ENCODE measurements at regions not wholly inside any gene's neighbourhood (a gene's known extent, or its start where the extent isn't known, plus 50 kb on each side); places are given as distances from the start of the nearest gene placed in this dataset.

- CTCF ChIA-PET: no interaction called here
Observed at GRCh38 chr4:18512718-18513117, 491.2 kb upstream of the LCORL start.

DNA sequence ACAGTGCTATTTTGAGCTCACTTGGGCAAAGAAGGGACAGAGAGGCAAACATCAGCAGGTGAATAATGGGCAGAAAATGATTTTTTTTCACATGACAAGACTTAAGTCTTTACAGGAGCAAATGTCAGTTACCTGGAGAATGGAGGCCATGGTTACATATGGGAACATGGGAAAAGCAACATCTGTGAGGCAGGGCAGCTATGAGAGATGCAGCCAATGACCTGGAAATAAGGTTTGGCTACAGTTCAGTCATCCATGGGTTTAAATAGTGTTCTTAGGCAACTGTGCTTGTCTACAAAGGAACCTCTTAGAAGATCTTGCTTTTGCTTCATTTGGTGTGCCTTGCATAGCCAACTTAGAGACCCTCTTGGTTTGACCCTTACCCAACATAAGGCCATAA, 490.2 kb upstream of the LCORL start:
- Histone ChIP-seq H3K4me1 (ENCODE audit: insufficient read depth, low read length, poor library complexity, severe bottlenecking) (no peaks in the 10 kb centered on the region), H3K9me3 (ENCODE audit: low read depth, low read length, poor library complexity, severe bottlenecking) (no peaks in the 10 kb centered on the region), H3K36me3 (ENCODE audit: insufficient read depth, low read length, poor library complexity, severe bottlenecking) (no peaks in the 10 kb centered on the region), H3K27me3 (replicated peaks; ENCODE audit: insufficient read depth, low read depth, low read length, poor library complexity) (no peaks in the 10 kb centered on the region), H3K27ac (ENCODE audit: low read depth, low read length, poor library complexity, severe bottlenecking) (no peak overlapping the region), H3K4me3 (ENCODE audit: low read depth, low read length, poor library complexity, severe bottlenecking) (no peak overlapping the region)
- ChIA-PET CTCF (no interaction called here), POLR2A (ENCODE audit: low non-redundant PET) (no interaction called here)
- intact Hi-C loops (cut with micrococcal nuclease; ENCODE audit: unreplicated experiment): no loop called here
- BruUV-seq (replicated peaks): no TSS peak
- no peak for DNase-seq (ENCODE audit: low spot score)
- TF ChIP-seq CTCF (conservative IDR thresholded peaks at IDR 0.05; ENCODE audit: low read depth, low read length): no peak
- TF ChIP-seq EZH2 (IDR thresholded peaks at IDR 0.05; ENCODE audit: borderline replicate concordance, low read depth, low read length, poor library complexity, severe bottlenecking): no peak

More at GRCh38 chr4:18512718-18513117, 491.2 kb upstream of the LCORL start:
- POLR2A ChIA-PET (ENCODE audit: low non-redundant PET): no interaction called here
- Histone ChIP-seq H3K4me1 (ENCODE audit: insufficient read depth, low read length, poor library complexity, severe bottlenecking) (no peaks in the 10 kb centered on the region), H3K36me3 (ENCODE audit: insufficient read depth, low read length, poor library complexity, severe bottlenecking) (no peaks in the 10 kb centered on the region), H3K27me3 (replicated peaks; ENCODE audit: insufficient read depth, low read depth, low read length, poor library complexity) (no peaks in the 10 kb centered on the region), H3K9me3 (ENCODE audit: low read depth, low read length, poor library complexity, severe bottlenecking) (no peaks in the 10 kb centered on the region), H3K27ac (ENCODE audit: low read depth, low read length, poor library complexity, severe bottlenecking) (no peak overlapping the region), H3K4me3 (ENCODE audit: low read depth, low read length, poor library complexity, severe bottlenecking) (no peak overlapping the region)
- no TSS peak for BruUV-seq (replicated peaks)
- intact Hi-C loops (cut with micrococcal nuclease; ENCODE audit: unreplicated experiment): no loop called here
- DNase-seq (ENCODE audit: low spot score): no peak
- no peak for TF ChIP-seq CTCF (conservative IDR thresholded peaks at IDR 0.05; ENCODE audit: low read depth, low read length)
- TF ChIP-seq EZH2 (IDR thresholded peaks at IDR 0.05; ENCODE audit: borderline replicate concordance, low read depth, low read length, poor library complexity, severe bottlenecking): no peak

DNA sequence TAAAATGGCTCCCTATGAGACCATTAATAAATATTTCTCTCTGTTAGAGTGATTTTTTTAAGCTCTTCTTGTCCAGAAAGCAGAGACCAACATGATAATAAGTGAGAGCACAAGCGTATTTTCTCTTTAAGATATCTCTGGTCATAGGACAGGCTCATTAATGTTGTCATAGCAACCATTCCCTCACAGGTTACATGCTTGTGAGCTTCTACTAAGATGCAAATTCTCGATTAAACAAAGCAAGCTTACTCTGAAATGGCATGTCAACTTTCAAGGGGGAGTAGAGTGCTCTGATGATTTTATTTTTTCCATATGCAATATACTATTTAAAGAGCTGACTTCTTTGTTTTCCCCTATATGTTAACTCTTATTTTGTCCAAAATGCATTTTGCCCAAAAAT, 487.2 kb upstream of the LCORL start:
- ChIA-PET POLR2A (ENCODE audit: low non-redundant PET) (interaction anchor here (0.6 kb wide), 1 partner anchor 147 kb away, joined by 3 read pairs; no protein-coding TSS in a partner anchor), CTCF (no interaction called here)
- intact Hi-C loops (cut with micrococcal nuclease; ENCODE audit: unreplicated experiment): no loop called here
- DNase-seq (ENCODE audit: low spot score): no peak
- Histone ChIP-seq H3K4me1 (ENCODE audit: insufficient read depth, low read length, poor library complexity, severe bottlenecking) (no peaks in the 10 kb centered on the region), H3K9me3 (ENCODE audit: low read depth, low read length, poor library complexity, severe bottlenecking) (no peaks in the 10 kb centered on the region), H3K27ac (ENCODE audit: low read depth, low read length, poor library complexity, severe bottlenecking) (no peak overlapping the region), H3K27me3 (replicated peaks; ENCODE audit: insufficient read depth, low read depth, low read length, poor library complexity) (no peaks in the 10 kb centered on the region), H3K36me3 (ENCODE audit: insufficient read depth, low read length, poor library complexity, severe bottlenecking) (no peaks in the 10 kb centered on the region), H3K4me3 (ENCODE audit: low read depth, low read length, poor library complexity, severe bottlenecking) (no peak overlapping the region)
- TF ChIP-seq CTCF (conservative IDR thresholded peaks at IDR 0.05; ENCODE audit: low read depth, low read length) (no peak), EZH2 (IDR thresholded peaks at IDR 0.05; ENCODE audit: borderline replicate concordance, low read depth, low read length, poor library complexity, severe bottlenecking) (no peak)
- no TSS peak for BruUV-seq (replicated peaks)
